H9 (cell line): ENCODE measurements at regions not wholly inside any gene's neighbourhood (a gene's known extent, or its start where the extent isn't known, plus 50 kb on each side); places are given as distances from the start of the nearest gene placed in this dataset.

ENCODE experiments used
- DNase-seq: peaks from one replicate; pipeline ENCODE4 v3.0.0-alpha.2; 2017
- H2AFZ ChIP-seq: one replicate; pipeline ENCODE4 v1.6.1; 2013; ENCODE audit warnings: mild to moderate bottlenecking, low read length, control low read depth, moderate library complexity
- H2AK5ac ChIP-seq: 2 replicates; pipeline ENCODE4 v1.6.1; 2013; ENCODE audit warnings: low read length, control low read depth, mixed read lengths; ENCODE audit not compliant: insufficient read length
- H2BK120ac ChIP-seq: one replicate; pipeline ENCODE4 v1.6.1; 2013; ENCODE audit warnings: low read depth, mild to moderate bottlenecking, low read length, control low read depth, inconsistent platforms; ENCODE audit not compliant: poor library complexity, severe bottlenecking
- H2BK12ac ChIP-seq: 2 replicates; pipeline ENCODE4 v1.6.1; 2013; ENCODE audit warnings: low read length, control low read depth, mixed read lengths, low read depth; ENCODE audit not compliant: insufficient read length
- H2BK15ac ChIP-seq: 2 replicates; pipeline ENCODE4 v1.6.1; 2013; ENCODE audit warnings: low read depth, low read length, control low read depth
- H2BK20ac ChIP-seq: one replicate; pipeline ENCODE4 v1.6.1; 2013; ENCODE audit warnings: low read depth, mild to moderate bottlenecking, low read length, control low read depth, inconsistent platforms; ENCODE audit not compliant: poor library complexity, severe bottlenecking
- H2BK5ac ChIP-seq: 2 replicates; pipeline ENCODE4 v1.6.1; 2013; ENCODE audit warnings: low read length, control low read depth, mixed read lengths; ENCODE audit not compliant: insufficient read length
- H3K14ac ChIP-seq: 2 replicates; pipeline ENCODE4 v1.6.1; 2013; ENCODE audit warnings: low read length, control low read depth; ENCODE audit not compliant: insufficient read depth
- H3K18ac ChIP-seq: 2 replicates; pipeline ENCODE4 v1.6.1; 2013; ENCODE audit warnings: low read depth, mild to moderate bottlenecking, mixed read lengths, low read length, control low read depth; ENCODE audit not compliant: insufficient read length
- H3K23ac ChIP-seq: 2 replicates; pipeline ENCODE4 v1.6.1; 2013; ENCODE audit warnings: low read length, control low read depth, mixed read lengths, low read depth; ENCODE audit not compliant: insufficient read length
- H3K23me2 ChIP-seq: 2 replicates; pipeline ENCODE4 v1.6.1; 2013; ENCODE audit warnings: low read depth, mild to moderate bottlenecking, mixed read lengths, low read length, control low read depth; ENCODE audit not compliant: insufficient read length, poor library complexity, severe bottlenecking
- H3K27ac ChIP-seq: 2 replicates; pipeline ENCODE4 v1.5.1; 2013; ENCODE audit warnings: low read length, control low read depth, mixed read lengths, low read depth; ENCODE audit not compliant: insufficient read length
- H3K27me3 ChIP-seq: 2 replicates; pipeline ENCODE4 v1.6.1; 2013; ENCODE audit warnings: low read length, control low read depth, inconsistent platforms; ENCODE audit not compliant: insufficient read depth
- H3K4ac ChIP-seq: 2 replicates; pipeline ENCODE4 v1.6.1; 2013; ENCODE audit warnings: low read depth, mild to moderate bottlenecking, control low read depth, inconsistent platforms, low read length, moderate library complexity
- H3K4me1 ChIP-seq: 2 replicates; pipeline ENCODE4 v1.6.1; 2013; ENCODE audit warnings: low read length, control low read depth, inconsistent platforms; ENCODE audit not compliant: insufficient read depth
- H3K4me2 ChIP-seq: 2 replicates; pipeline ENCODE4 v1.6.1; 2013; ENCODE audit warnings: low read length, control low read depth, mixed read lengths; ENCODE audit not compliant: insufficient read length, insufficient read depth
- H3K56ac ChIP-seq: 2 replicates; pipeline ENCODE4 v1.6.1; 2013; ENCODE audit warnings: low read depth, mild to moderate bottlenecking, mixed read lengths, low read length, control low read depth; ENCODE audit not compliant: insufficient read length
- H3K79me1 ChIP-seq: 2 replicates; pipeline ENCODE4 v1.6.1; 2013; ENCODE audit warnings: low read depth, mild to moderate bottlenecking, moderate library complexity, low read length, control low read depth, inconsistent platforms; ENCODE audit not compliant: insufficient read depth, poor library complexity, severe bottlenecking
- H3K79me2 ChIP-seq: 2 replicates; pipeline ENCODE4 v1.6.1; 2013; ENCODE audit warnings: low read length, control low read depth, inconsistent platforms; ENCODE audit not compliant: insufficient read depth
- H3K9ac ChIP-seq: 2 replicates; pipeline ENCODE4 v1.6.1; 2013; ENCODE audit warnings: low read length, control low read depth, mixed read lengths; ENCODE audit not compliant: insufficient read length; ENCODE audit errors: extremely low read depth
- H3K9me3 ChIP-seq: one replicate; pipeline ENCODE4 v1.6.1; 2013; ENCODE audit warnings: low read depth, low read length, inconsistent platforms; ENCODE audit not compliant: control insufficient read depth
- H3T11ph ChIP-seq: one replicate; pipeline ENCODE4 v1.6.1; 2013; ENCODE audit warnings: mild to moderate bottlenecking, low read length, control low read depth, inconsistent platforms
- H4K20me1 ChIP-seq: one replicate; pipeline ENCODE4 v1.6.1; 2013; ENCODE audit not compliant: control insufficient read depth, insufficient read length, insufficient read depth
- H4K5ac ChIP-seq: 2 replicates; pipeline ENCODE4 v1.6.1; 2013; ENCODE audit warnings: low read depth, mild to moderate bottlenecking, mixed read lengths, low read length, control low read depth; ENCODE audit not compliant: insufficient read length
- H4K8ac ChIP-seq: replicated peaks from 2 replicates; pipeline ENCODE4 v1.6.1; 2013; ENCODE audit warnings: low read length, control low read depth, mixed read lengths, low read depth; ENCODE audit not compliant: insufficient read length
- H4K91ac ChIP-seq: 2 replicates; pipeline ENCODE4 v1.6.1; 2013; ENCODE audit warnings: low read depth, mild to moderate bottlenecking, moderate library complexity, mixed read lengths, low read length, control low read depth; ENCODE audit not compliant: insufficient read length
- H3K27ac Mint-ChIP-seq, 3 experiments: 2 replicates in 2 of 3; 3 replicates in 1 of 3; pipeline ENCODE4 v1.8.0; 2020 to 2021; ENCODE audit warnings: mixed read lengths in 3 of 3, mild to moderate bottlenecking in 1 of 3, moderate library complexity in 1 of 3
- H3K27me3 Mint-ChIP-seq: 2 replicates; pipeline ENCODE4 v1.8.0; 2021; ENCODE audit warnings: low read depth, mild to moderate bottlenecking, moderate library complexity, mixed read lengths
- H3K36me3 Mint-ChIP-seq, 3 experiments: 2 replicates in 2 of 3; 3 replicates in 1 of 3; pipeline ENCODE4 v1.8.0; 2020 to 2021; ENCODE audit warnings: low read depth in 3 of 3, mixed read lengths in 3 of 3; ENCODE audit not compliant: insufficient read depth in 1 of 3
- H3K4me1 Mint-ChIP-seq, 2 experiments: 2 replicates each; pipeline ENCODE4 v1.8.0; 2020; ENCODE audit warnings: mixed read lengths in 2 of 2
- H3K4me3 Mint-ChIP-seq, 2 experiments: 2 replicates in 1 of 2; 3 replicates in 1 of 2; pipeline ENCODE4 v1.8.0; 2020 to 2021; ENCODE audit warnings: mild to moderate bottlenecking in 2 of 2, mixed read lengths in 2 of 2, moderate library complexity in 1 of 2
- H3K9me3 Mint-ChIP-seq, 2 experiments: 2 replicates in 1 of 2; 3 replicates in 1 of 2; pipeline ENCODE4 v1.8.0; 2020; ENCODE audit warnings: mild to moderate bottlenecking in 2 of 2, mixed read lengths in 2 of 2, moderate library complexity in 1 of 2
- WGBS: extraction: QIAGEN DNeasy Blood & Tissue Kit; methylation state at CpG from one replicate; pipeline ENCODE4 v1.1.7; 2013; ENCODE audit warnings: missing lambda C conversion rate, low lambda C conversion rate, mixed read lengths; ENCODE audit not compliant: insufficient read length; ENCODE audit errors: extremely low coverage; 5-methylcytosine and 5-hydroxymethylcytosine counted together
- TF ChIP-seq, protein P1 (sequence below): fragments of 200-600 bp; sonication (generic); conservative IDR thresholded peaks from 3 replicates; pipeline ENCODE4 v1.8.0; 2021; ENCODE audit warnings: antibody characterized with exemption, mild to moderate bottlenecking

DNA sequence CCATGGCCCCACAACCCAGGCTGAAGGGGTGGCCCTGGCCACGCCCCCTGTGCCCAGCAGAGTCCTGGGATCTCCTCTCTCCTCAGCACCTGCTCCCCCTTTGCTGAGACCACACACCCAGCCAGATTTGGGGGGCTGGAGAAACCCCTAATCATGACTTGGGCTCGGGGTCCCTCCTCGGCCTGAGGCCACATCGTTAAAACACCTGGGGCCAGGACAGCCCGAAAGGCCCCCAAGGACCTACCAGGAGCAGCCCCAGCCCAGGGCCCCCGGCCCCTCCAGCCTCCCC, 116.7 kb downstream of the FAM53A start:
- no peak for DNase-seq
- Histone ChIP-seq H3K27ac (no peak overlapping the region), H4K5ac (no peak overlapping the region), H3K9ac (no peak overlapping the region), H3K4me2 (no peak overlapping the region), H4K91ac (no peak overlapping the region), H3K14ac (no peak overlapping the region), H3K79me1 (no peaks in the 10 kb centered on the region), H3T11ph (no peak overlapping the region), H3K4ac (no peak overlapping the region), H2BK5ac (no peak overlapping the region), H3K23me2 (no peaks in the 10 kb centered on the region), H2BK20ac (no peak overlapping the region), H2BK120ac (no peak overlapping the region), H3K23ac (no peak overlapping the region), H2AK5ac (no peak overlapping the region), H3K4me1 (peaks cover 9% of the 10 kb centered on the region; the same call in 1 of the 2 replicates), H4K20me1 (no peaks in the 10 kb centered on the region), H3K79me2 (no peaks in the 10 kb centered on the region), H3K9me3 (no peaks in the 10 kb centered on the region), H3K56ac (no peak overlapping the region), H4K8ac (no peak overlapping the region), H2BK12ac (no peak overlapping the region), H2AFZ (no peak overlapping the region), H3K18ac (no peak overlapping the region), H3K27me3 (no peaks in the 10 kb centered on the region), H2BK15ac (no peak overlapping the region)
- no peak overlapping the region for H3K27ac Mint-ChIP-seq
- H3K4me1 Mint-ChIP-seq = peaks cover 16 to 34% of the 10 kb centered on the region in 2 experiments
- TF ChIP-seq, protein P1, sequence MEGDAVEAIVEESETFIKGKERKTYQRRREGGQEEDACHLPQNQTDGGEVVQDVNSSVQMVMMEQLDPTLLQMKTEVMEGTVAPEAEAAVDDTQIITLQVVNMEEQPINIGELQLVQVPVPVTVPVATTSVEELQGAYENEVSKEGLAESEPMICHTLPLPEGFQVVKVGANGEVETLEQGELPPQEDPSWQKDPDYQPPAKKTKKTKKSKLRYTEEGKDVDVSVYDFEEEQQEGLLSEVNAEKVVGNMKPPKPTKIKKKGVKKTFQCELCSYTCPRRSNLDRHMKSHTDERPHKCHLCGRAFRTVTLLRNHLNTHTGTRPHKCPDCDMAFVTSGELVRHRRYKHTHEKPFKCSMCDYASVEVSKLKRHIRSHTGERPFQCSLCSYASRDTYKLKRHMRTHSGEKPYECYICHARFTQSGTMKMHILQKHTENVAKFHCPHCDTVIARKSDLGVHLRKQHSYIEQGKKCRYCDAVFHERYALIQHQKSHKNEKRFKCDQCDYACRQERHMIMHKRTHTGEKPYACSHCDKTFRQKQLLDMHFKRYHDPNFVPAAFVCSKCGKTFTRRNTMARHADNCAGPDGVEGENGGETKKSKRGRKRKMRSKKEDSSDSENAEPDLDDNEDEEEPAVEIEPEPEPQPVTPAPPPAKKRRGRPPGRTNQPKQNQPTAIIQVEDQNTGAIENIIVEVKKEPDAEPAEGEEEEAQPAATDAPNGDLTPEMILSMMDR = no peak
- H3K4me3 Mint-ChIP-seq = no peak overlapping the region
- no peaks in the 10 kb centered on the region for H3K36me3 Mint-ChIP-seq
- peaks cover 9% of the 10 kb centered on the region for H3K27me3 Mint-ChIP-seq
- H3K9me3 Mint-ChIP-seq = no peaks in the 10 kb centered on the region
- no CpG with 5 or more reads among the region's 6 CpGs for WGBS
